GM19455 (cell line): ENCODE measurements at regions not wholly inside any gene's neighbourhood (a gene's known extent, or its start where the extent isn't known, plus 50 kb on each side); places are given as distances from the start of the nearest gene placed in this dataset.
"Not testable (repeated sequence)": the region's sequence is repeated elsewhere in the genome, so short reads cannot be mapped to it uniquely, and the experiment has no call there.

Source experiments
- ATAC-seq: cut with Tn5 transposase; IDR thresholded peaks from one replicate; pipeline ENCODE4 v1.9.1; 2021; ENCODE audit not compliant: unreplicated experiment

- ATAC-seq = no peak
Measured at GRCh38 chr5:10018201-10019069, 231.3 kb downstream of the ATPSCKMT start.

- ATAC-seq = no peak
Measured at GRCh38 chr5:10017786-10018185, 231.9 kb downstream of the ATPSCKMT start.

- ATAC-seq = not testable (repeated sequence)
Measured at GRCh38 chr5:10016559-10016958, 233.1 kb downstream of the ATPSCKMT start.

- ATAC-seq = not testable (repeated sequence)
Measured at GRCh38 chr5:10015681-10016080, 234.0 kb downstream of the ATPSCKMT start.

GRCh38 chr5:10009802-10010201, 239.9 kb downstream of the ATPSCKMT start:
- ATAC-seq = no peak

- no peak for ATAC-seq
Measured at GRCh38 chr5:9987101-9987500, 262.6 kb downstream of the ATPSCKMT start.

GRCh38 chr5:9977070-9977469, 272.6 kb downstream of the ATPSCKMT start:
- ATAC-seq = no peak

- no peak for ATAC-seq
Measured at GRCh38 chr5:9976621-9977020, 273.1 kb downstream of the ATPSCKMT start.

- ATAC-seq = no peak
Measured at GRCh38 chr5:9972059-9972458, 277.6 kb downstream of the ATPSCKMT start.

- no peak for ATAC-seq
Measured at GRCh38 chr5:9971301-9971700, 278.4 kb downstream of the ATPSCKMT start.

GRCh38 chr5:9958914-9959313, 290.8 kb downstream of the ATPSCKMT start:
- no peak for ATAC-seq

- ATAC-seq = no peak
Measured at GRCh38 chr5:9957214-9957613, 292.5 kb downstream of the ATPSCKMT start.

- no peak for ATAC-seq
Measured at GRCh38 chr5:9956725-9957124, 293.0 kb downstream of the ATPSCKMT start.

- ATAC-seq = no peak
Measured at GRCh38 chr5:9955586-9955985, 294.1 kb downstream of the ATPSCKMT start.

GRCh38 chr5:9954869-9955268, 294.8 kb downstream of the ATPSCKMT start:
- ATAC-seq = no peak

GRCh38 chr5:9953691-9954090, 296.0 kb downstream of the ATPSCKMT start:
- no peak for ATAC-seq

- no peak for ATAC-seq
Measured at GRCh38 chr5:9951865-9952516, 297.7 kb downstream of the ATPSCKMT start.

- no peak for ATAC-seq
Measured at GRCh38 chr5:9947944-9948343, 301.7 kb downstream of the ATPSCKMT start.

GRCh38 chr5:9947225-9947714, 302.4 kb downstream of the ATPSCKMT start:
- ATAC-seq = no peak

- ATAC-seq = no peak
Measured at GRCh38 chr5:9932770-9933169, 302.6 kb upstream of the TAS2R1 start.

- no peak for ATAC-seq
Measured at GRCh38 chr5:9930156-9930555, 300.0 kb upstream of the TAS2R1 start.

- no peak for ATAC-seq
Measured at GRCh38 chr5:9928326-9928725, 298.2 kb upstream of the TAS2R1 start.
